Skeletal muscle satellite cell (primary cell): ENCODE measurements at regions not wholly inside any gene's neighbourhood (a gene's known extent, or its start where the extent isn't known, plus 50 kb on each side); places are given as distances from the start of the nearest gene placed in this dataset.
A peak's percentile ranks its signal among the peaks of the same experiment; 100 is the strongest.

ENCODE experiments used
- H3K27me3 ChIP-seq: 2 replicates; pipeline ENCODE4 v1.7.0; 2013; ENCODE audit warnings: low read length; ENCODE audit not compliant: control insufficient read depth, insufficient read depth
- H3K36me3 ChIP-seq: 2 replicates; pipeline ENCODE4 v1.7.0; 2013; ENCODE audit warnings: mild to moderate bottlenecking, control low read depth, low read length; ENCODE audit not compliant: insufficient read depth
- H3K4me1 ChIP-seq: 2 replicates; pipeline ENCODE4 v1.7.0; 2013; ENCODE audit warnings: low read length; ENCODE audit not compliant: control insufficient read depth, insufficient read depth
- H3K4me2 ChIP-seq: 2 replicates; pipeline ENCODE4 v1.7.0; 2013; ENCODE audit warnings: mild to moderate bottlenecking, low read length
- H3K4me3 ChIP-seq: 2 replicates; pipeline ENCODE4 v1.7.0; 2013; ENCODE audit warnings: low read length
- H3K9ac ChIP-seq: 2 replicates; pipeline ENCODE4 v1.7.0; 2013; ENCODE audit warnings: mild to moderate bottlenecking, low read depth, low read length, moderate library complexity
- H3K9me3 ChIP-seq: replicated peaks from 2 replicates; pipeline ENCODE4 v1.7.0; 2013; ENCODE audit warnings: mild to moderate bottlenecking, control low read depth, low read length

- Histone ChIP-seq H3K4me3 (no peak overlapping the region), H3K9me3 (no peaks in the 10 kb centered on the region), H3K27me3 (no peaks in the 10 kb centered on the region), H3K9ac (no peak overlapping the region), H3K36me3 (peaks cover 12% of the 10 kb centered on the region), H3K4me1 (peaks cover 15% of the 10 kb centered on the region), H3K4me2 (no peak overlapping the region)
These were observed 164.5 kb downstream of the HAUS1 start for GRCh38 chr18:46268671-46269070.

GRCh38 chr18:46269275-46269674 lies 165.1 kb downstream of the HAUS1 start:
- peaks cover 7% of the 10 kb centered on the region for H3K36me3 ChIP-seq
- H3K9me3 ChIP-seq: no peaks in the 10 kb centered on the region
- no peaks in the 10 kb centered on the region for H3K27me3 ChIP-seq
- no peak overlapping the region for H3K4me2 ChIP-seq
- no peak overlapping the region for H3K4me3 ChIP-seq
- H3K4me1 ChIP-seq: peaks cover 10% of the 10 kb centered on the region
- H3K9ac ChIP-seq: no peak overlapping the region

GRCh38 chr18:46271488-46271887 lies 167.3 kb downstream of the HAUS1 start:
- Histone ChIP-seq H3K4me1 (no peaks in the 10 kb centered on the region), H3K27me3 (no peaks in the 10 kb centered on the region), H3K9me3 (no peaks in the 10 kb centered on the region), H3K4me3 (no peak overlapping the region), H3K36me3 (peaks cover 3% of the 10 kb centered on the region), H3K9ac (no peak overlapping the region), H3K4me2 (no peak overlapping the region)

- H3K9ac ChIP-seq: no peak overlapping the region
- no peak overlapping the region for H3K4me2 ChIP-seq
- H3K4me1 ChIP-seq: peaks cover 14% of the 10 kb centered on the region
- H3K4me3 ChIP-seq: no peak overlapping the region
- H3K36me3 ChIP-seq: peaks cover 3% of the 10 kb centered on the region
- no peaks in the 10 kb centered on the region for H3K9me3 ChIP-seq
- H3K27me3 ChIP-seq: no peaks in the 10 kb centered on the region
These were observed 169.7 kb downstream of the HAUS1 start for GRCh38 chr18:46273861-46274260.

GRCh38 chr18:46274266-46274665 lies 170.1 kb downstream of the HAUS1 start:
- Histone ChIP-seq H3K4me1 (peaks cover 17% of the 10 kb centered on the region), H3K9me3 (no peaks in the 10 kb centered on the region), H3K4me2 (no peak overlapping the region), H3K27me3 (no peaks in the 10 kb centered on the region), H3K36me3 (peaks cover 1% of the 10 kb centered on the region), H3K9ac (no peak overlapping the region), H3K4me3 (no peak overlapping the region)

- no peaks in the 10 kb centered on the region for H3K27me3 ChIP-seq
- H3K36me3 ChIP-seq: no peaks in the 10 kb centered on the region
- peaks cover 17% of the 10 kb centered on the region for H3K4me1 ChIP-seq
- no peak overlapping the region for H3K4me2 ChIP-seq
- H3K9me3 ChIP-seq: no peaks in the 10 kb centered on the region
- H3K4me3 ChIP-seq: no peak overlapping the region
- H3K9ac ChIP-seq: no peak overlapping the region
These were observed 171.2 kb downstream of the HAUS1 start for GRCh38 chr18:46275370-46275769.

- H3K4me3 ChIP-seq: no peak overlapping the region
- H3K9me3 ChIP-seq: no peaks in the 10 kb centered on the region
- H3K4me2 ChIP-seq: no peak overlapping the region
- H3K4me1 ChIP-seq: peaks cover 17% of the 10 kb centered on the region
- no peaks in the 10 kb centered on the region for H3K27me3 ChIP-seq
- H3K36me3 ChIP-seq: no peaks in the 10 kb centered on the region
- no peak overlapping the region for H3K9ac ChIP-seq
These were observed 172.6 kb downstream of the HAUS1 start for GRCh38 chr18:46276748-46277147.

GRCh38 chr18:46278481-46279465 lies 174.6 kb downstream of the HAUS1 start:
- Histone ChIP-seq H3K36me3 (no peaks in the 10 kb centered on the region), H3K9me3 (no peaks in the 10 kb centered on the region), H3K27me3 (no peaks in the 10 kb centered on the region), H3K4me3 (no peak overlapping the region), H3K4me1 (peaks cover 17% of the 10 kb centered on the region), H3K9ac (no peak overlapping the region), H3K4me2 (peak overlapping the region; percentile 2)

GRCh38 chr18:46279673-46280072 lies 175.5 kb downstream of the HAUS1 start:
- Histone ChIP-seq H3K27me3 (no peaks in the 10 kb centered on the region), H3K9me3 (no peaks in the 10 kb centered on the region), H3K4me2 (no peak overlapping the region), H3K4me1 (peaks cover 17% of the 10 kb centered on the region), H3K9ac (no peak overlapping the region), H3K4me3 (no peak overlapping the region), H3K36me3 (no peaks in the 10 kb centered on the region)

- Histone ChIP-seq H3K4me2 (no peak overlapping the region), H3K4me1 (peaks cover 17% of the 10 kb centered on the region), H3K4me3 (no peak overlapping the region), H3K36me3 (no peaks in the 10 kb centered on the region), H3K9ac (no peak overlapping the region), H3K27me3 (no peaks in the 10 kb centered on the region), H3K9me3 (no peaks in the 10 kb centered on the region)
These were observed 177.3 kb downstream of the HAUS1 start for GRCh38 chr18:46281185-46282176.

- H3K36me3 ChIP-seq: no peaks in the 10 kb centered on the region
- no peak overlapping the region for H3K4me3 ChIP-seq
- H3K27me3 ChIP-seq: no peaks in the 10 kb centered on the region
- H3K9me3 ChIP-seq: no peaks in the 10 kb centered on the region
- H3K4me1 ChIP-seq: peaks cover 17% of the 10 kb centered on the region
- no peak overlapping the region for H3K4me2 ChIP-seq
- H3K9ac ChIP-seq: no peak overlapping the region
These were observed 178.0 kb downstream of the HAUS1 start for GRCh38 chr18:46282177-46282570.
